ENCODE measurements at regions not wholly inside any gene's neighbourhood (a gene's known extent, or its start where the extent isn't known, plus 50 kb on each side); places are given as distances from the start of the nearest gene placed in this dataset.

DNA sequence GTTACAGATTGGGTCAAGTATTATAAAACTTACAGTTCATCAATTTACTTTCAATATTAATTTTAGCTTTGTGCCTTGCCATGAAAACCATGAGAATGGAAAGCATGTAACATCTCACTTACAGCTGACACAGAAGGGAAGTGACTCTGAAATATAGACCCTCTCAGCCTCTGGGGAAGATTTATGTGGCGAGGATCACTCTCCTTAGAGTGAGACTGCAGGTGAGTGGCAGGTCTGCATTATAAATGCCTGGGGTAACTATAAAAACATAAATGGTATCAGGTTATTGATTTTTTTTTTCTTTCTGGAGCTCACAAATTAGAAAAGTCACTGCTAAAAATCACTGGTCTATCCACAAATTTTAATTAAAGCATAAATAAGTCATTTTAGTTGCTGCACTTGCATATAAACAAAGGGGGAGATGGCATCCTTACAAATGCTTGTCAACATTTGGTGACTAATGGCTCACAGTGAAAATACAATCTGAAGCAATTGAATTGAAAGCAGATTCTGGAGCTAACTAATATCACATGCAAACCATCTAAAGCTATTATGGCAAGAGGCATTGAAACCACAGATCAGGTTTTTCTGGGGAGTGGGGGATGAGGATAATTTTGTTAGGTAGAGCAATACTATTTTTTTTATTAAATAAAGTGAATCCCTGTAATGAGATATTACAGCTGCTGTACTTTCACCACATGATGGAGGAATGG, 200.9 kb downstream of the TM2D1 start:
- Histone ChIP-seq H3K9me3 (ENCODE audit: control insufficient read depth in 2 of 2, low read length in 2 of 2) (no peaks in the 10 kb centered on the region), H3K4me1 (ENCODE audit: control insufficient read depth, insufficient read depth, low read length) (no peaks in the 10 kb centered on the region), H3K27me3 (ENCODE audit: control insufficient read depth in 1 of 2, insufficient read depth in 2 of 2, low read length in 2 of 2) (no peaks in the 10 kb centered on the region), H3K36me3 (ENCODE audit: control insufficient read depth in 2 of 2, insufficient read depth in 2 of 2, low read length in 2 of 2) (no peaks in the 10 kb centered on the region), H3K27ac (ENCODE audit: low read length) (no peak overlapping the region), H3K9ac (ENCODE audit: low read length in 2 of 2) (no peak overlapping the region), H3K4me3 (ENCODE audit: low read length in 2 of 2) (no peak overlapping the region)

DNA sequence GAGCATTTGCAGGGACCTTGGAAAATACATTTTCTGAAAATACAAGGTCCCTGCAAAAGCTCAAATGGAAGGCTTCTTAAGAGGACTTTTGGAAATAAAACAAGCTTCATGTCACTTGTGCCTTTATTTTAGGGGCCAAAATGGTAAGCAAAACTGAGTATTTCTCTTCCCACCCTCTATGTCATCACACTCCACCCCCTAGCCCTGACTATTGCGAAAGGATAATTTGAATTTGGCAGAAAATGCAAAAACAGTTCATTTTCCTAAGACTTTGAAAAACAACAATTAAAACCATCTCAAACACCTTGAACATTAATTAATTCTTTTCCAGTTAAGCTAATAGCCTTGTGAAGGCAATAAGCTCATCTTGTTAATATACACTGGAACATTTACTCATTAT, 201.7 kb downstream of the TM2D1 start:
- no peaks in the 10 kb centered on the region for H3K4me1 ChIP-seq (ENCODE audit: control insufficient read depth, insufficient read depth, low read length)
- H3K4me3 ChIP-seq (ENCODE audit: low read length in 2 of 2), result no peak overlapping the region
- H3K9ac ChIP-seq (ENCODE audit: low read length in 2 of 2), result no peak overlapping the region
- no peak overlapping the region for H3K27ac ChIP-seq (ENCODE audit: low read length)
- no peaks in the 10 kb centered on the region for H3K36me3 ChIP-seq (ENCODE audit: control insufficient read depth in 2 of 2, insufficient read depth in 2 of 2, low read length in 2 of 2)
- no peaks in the 10 kb centered on the region for H3K27me3 ChIP-seq (ENCODE audit: control insufficient read depth in 1 of 2, insufficient read depth in 2 of 2, low read length in 2 of 2)
- no peaks in the 10 kb centered on the region for H3K9me3 ChIP-seq (ENCODE audit: control insufficient read depth in 2 of 2, low read length in 2 of 2)

DNA sequence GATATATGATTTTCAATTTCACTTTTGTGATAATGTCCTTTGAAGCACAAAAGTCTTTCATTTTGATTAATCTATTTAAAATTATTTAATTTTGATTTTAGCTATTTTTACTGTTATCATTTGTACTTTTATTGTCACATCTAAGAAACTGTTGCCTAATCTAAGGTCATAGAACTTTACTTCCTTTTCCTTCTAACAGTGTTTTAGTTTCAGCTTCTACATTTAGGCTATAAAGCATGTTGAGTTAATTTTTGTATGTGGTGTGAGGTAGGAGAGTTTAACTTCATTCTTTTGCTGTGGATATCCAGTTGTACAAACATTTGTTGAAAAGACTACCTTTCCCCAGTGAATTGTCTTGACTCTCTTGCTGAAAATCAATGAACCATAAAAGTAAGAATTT, 204.5 kb downstream of the TM2D1 start:
- Histone ChIP-seq H3K4me1 (ENCODE audit: control insufficient read depth, insufficient read depth, low read length) (no peaks in the 10 kb centered on the region), H3K36me3 (ENCODE audit: control insufficient read depth in 2 of 2, insufficient read depth in 2 of 2, low read length in 2 of 2) (no peaks in the 10 kb centered on the region), H3K9ac (ENCODE audit: low read length in 2 of 2) (no peak overlapping the region), H3K27ac (ENCODE audit: low read length) (no peak overlapping the region), H3K4me3 (ENCODE audit: low read length in 2 of 2) (no peak overlapping the region), H3K9me3 (ENCODE audit: control insufficient read depth in 2 of 2, low read length in 2 of 2) (no peaks in the 10 kb centered on the region), H3K27me3 (ENCODE audit: control insufficient read depth in 1 of 2, insufficient read depth in 2 of 2, low read length in 2 of 2) (no peaks in the 10 kb centered on the region)

DNA sequence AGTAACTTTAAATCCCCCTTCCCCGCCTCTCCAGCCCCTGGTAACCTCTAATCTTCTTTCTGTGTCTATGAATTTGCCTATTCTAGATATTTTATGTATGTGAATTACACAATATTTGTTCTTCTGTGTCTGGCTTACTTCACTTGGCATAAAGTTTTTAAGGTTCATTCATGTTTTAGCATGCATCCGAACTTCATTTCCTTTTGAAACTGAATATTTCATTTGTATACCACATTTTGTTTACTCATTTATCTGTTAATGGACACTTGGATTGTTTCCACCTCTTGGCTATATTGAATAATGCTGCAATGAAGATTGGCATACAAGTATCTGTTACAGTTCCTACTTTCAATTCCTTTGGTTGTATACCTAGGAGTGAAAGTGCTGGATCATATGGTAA, 205.3 kb downstream of the TM2D1 start:
- no peaks in the 10 kb centered on the region for H3K4me1 ChIP-seq (ENCODE audit: control insufficient read depth, insufficient read depth, low read length)
- no peaks in the 10 kb centered on the region for H3K9me3 ChIP-seq (ENCODE audit: control insufficient read depth in 2 of 2, low read length in 2 of 2)
- H3K9ac ChIP-seq (ENCODE audit: low read length in 2 of 2), result no peak overlapping the region
- no peaks in the 10 kb centered on the region for H3K36me3 ChIP-seq (ENCODE audit: control insufficient read depth in 2 of 2, insufficient read depth in 2 of 2, low read length in 2 of 2)
- no peaks in the 10 kb centered on the region for H3K27me3 ChIP-seq (ENCODE audit: control insufficient read depth in 1 of 2, insufficient read depth in 2 of 2, low read length in 2 of 2)
- no peak overlapping the region for H3K27ac ChIP-seq (ENCODE audit: low read length)
- H3K4me3 ChIP-seq (ENCODE audit: low read length in 2 of 2), result no peak overlapping the region

DNA sequence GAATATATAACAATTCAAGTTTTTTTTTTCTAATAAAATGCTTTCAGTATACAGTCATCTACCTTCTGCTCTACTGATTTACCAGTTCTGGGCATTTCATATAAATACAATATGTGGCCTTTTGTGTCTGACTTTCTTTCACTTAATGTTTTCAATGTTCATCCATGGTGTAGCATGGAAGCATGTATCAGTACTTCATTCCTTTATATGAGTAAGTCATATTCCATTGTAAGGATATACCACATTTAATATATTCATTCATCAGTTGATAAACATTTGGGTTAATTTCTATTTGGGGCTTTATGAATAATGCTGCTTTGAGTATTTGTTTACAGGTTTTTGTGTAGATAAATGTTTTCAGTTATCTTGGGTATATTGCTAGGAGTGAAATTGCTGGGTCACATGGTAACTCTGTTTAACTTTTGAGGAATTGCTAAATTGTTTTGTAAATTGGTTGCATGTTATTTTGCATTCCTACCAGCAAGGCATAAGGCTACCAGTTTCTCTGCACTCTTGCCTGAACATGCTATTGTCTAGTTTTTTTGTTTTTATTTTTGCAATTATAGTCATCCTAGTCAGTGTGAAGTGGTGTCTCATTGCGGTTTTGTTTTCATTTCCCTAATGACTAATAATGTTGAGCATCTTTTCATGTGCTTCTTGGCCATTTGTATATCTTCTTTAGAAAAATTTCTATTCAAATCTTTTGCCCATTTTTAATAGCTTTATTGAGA, 206.1 kb downstream of the TM2D1 start:
- Histone ChIP-seq H3K4me3 (ENCODE audit: low read length in 2 of 2) (no peak overlapping the region), H3K36me3 (ENCODE audit: control insufficient read depth in 2 of 2, insufficient read depth in 2 of 2, low read length in 2 of 2) (no peaks in the 10 kb centered on the region), H3K27ac (ENCODE audit: low read length) (no peak overlapping the region), H3K27me3 (ENCODE audit: control insufficient read depth in 1 of 2, insufficient read depth in 2 of 2, low read length in 2 of 2) (no peaks in the 10 kb centered on the region), H3K9me3 (ENCODE audit: control insufficient read depth in 2 of 2, low read length in 2 of 2) (no peaks in the 10 kb centered on the region), H3K4me1 (ENCODE audit: control insufficient read depth, insufficient read depth, low read length) (no peaks in the 10 kb centered on the region), H3K9ac (ENCODE audit: low read length in 2 of 2) (no peak overlapping the region)

DNA sequence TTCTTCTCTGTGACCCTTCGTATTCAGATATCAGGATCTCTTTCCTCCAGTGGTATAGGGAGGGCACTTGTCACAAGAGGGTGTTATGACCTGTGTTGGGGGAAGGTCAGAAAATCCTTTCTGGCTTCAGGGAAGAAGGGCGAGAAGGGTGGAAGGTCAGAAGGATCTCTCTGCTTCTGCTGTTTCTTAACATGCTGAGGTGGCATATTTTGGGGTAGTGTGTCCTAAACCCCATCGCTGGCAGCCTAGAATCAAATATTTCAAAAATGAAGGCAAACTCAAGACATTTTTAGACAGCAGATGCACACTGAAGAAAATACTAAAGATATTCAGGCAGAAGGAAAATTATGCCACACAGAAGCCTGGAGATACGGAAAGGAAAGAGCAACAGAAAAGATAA, 207.6 kb downstream of the TM2D1 start:
- Histone ChIP-seq H3K4me1 (ENCODE audit: control insufficient read depth, insufficient read depth, low read length) (no peaks in the 10 kb centered on the region), H3K4me3 (ENCODE audit: low read length in 2 of 2) (no peak overlapping the region), H3K9me3 (ENCODE audit: control insufficient read depth in 2 of 2, low read length in 2 of 2) (no peaks in the 10 kb centered on the region), H3K9ac (ENCODE audit: low read length in 2 of 2) (no peak overlapping the region), H3K27ac (ENCODE audit: low read length) (no peak overlapping the region), H3K36me3 (ENCODE audit: control insufficient read depth in 2 of 2, insufficient read depth in 2 of 2, low read length in 2 of 2) (no peaks in the 10 kb centered on the region), H3K27me3 (ENCODE audit: control insufficient read depth in 1 of 2, insufficient read depth in 2 of 2, low read length in 2 of 2) (no peaks in the 10 kb centered on the region)

DNA sequence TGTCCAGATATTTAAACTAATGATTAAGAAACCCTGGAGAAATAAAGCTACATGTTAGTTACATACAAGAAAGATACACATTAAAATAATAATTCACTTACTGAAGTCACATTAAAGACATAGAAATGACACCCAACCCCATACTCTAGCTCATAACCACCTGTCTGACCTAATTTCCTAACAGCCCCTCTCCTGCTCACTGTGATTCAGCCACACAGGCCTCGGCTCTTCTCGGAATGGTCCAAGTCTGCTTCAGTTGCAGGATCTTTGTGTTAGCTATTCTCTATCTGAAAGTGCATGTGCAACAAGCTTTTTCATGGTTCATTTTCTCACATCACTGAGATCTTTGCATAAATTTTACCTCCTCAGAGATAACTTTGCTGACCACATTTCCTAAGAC, 209.8 kb downstream of the TM2D1 start:
- Histone ChIP-seq H3K27me3 (ENCODE audit: control insufficient read depth in 1 of 2, insufficient read depth in 2 of 2, low read length in 2 of 2) (no peaks in the 10 kb centered on the region), H3K27ac (ENCODE audit: low read length) (no peak overlapping the region), H3K9me3 (ENCODE audit: control insufficient read depth in 2 of 2, low read length in 2 of 2) (no peaks in the 10 kb centered on the region), H3K4me3 (ENCODE audit: low read length in 2 of 2) (no peak overlapping the region), H3K9ac (ENCODE audit: low read length in 2 of 2) (no peak overlapping the region), H3K36me3 (ENCODE audit: control insufficient read depth in 2 of 2, insufficient read depth in 2 of 2, low read length in 2 of 2) (no peaks in the 10 kb centered on the region), H3K4me1 (ENCODE audit: control insufficient read depth, insufficient read depth, low read length) (no peaks in the 10 kb centered on the region)

Data from stomach smooth muscle (tissue), 2 donors.